ENCODE measurements at regions not wholly inside any gene's neighbourhood (a gene's known extent, or its start where the extent isn't known, plus 50 kb on each side); places are given as distances from the start of the nearest gene placed in this dataset.

GRCh38 chr15:31161951-31162350, 60.4 kb upstream of the TRPM1 start:
- ChIA-PET POLR2A (no interaction called here), CTCF (interaction anchor here (0.6 kb wide), 1 partner anchor 32 kb away, joined by 4 read pairs; no protein-coding TSS in a partner anchor)
- Histone ChIP-seq H3K36me3 (ENCODE audit: control insufficient read depth, insufficient read depth, low read length) (no peaks in the 10 kb centered on the region), H3K4me3 (ENCODE audit: low read depth, low read length) (no peak overlapping the region), H3K27me3 (ENCODE audit: control insufficient read depth, insufficient read depth, low read length) (peaks cover 5% of the 10 kb centered on the region; the same call in 1 of the 2 replicates)
- no peak for TF ChIP-seq CTCF (IDR thresholded peaks at IDR 0.05; ENCODE audit: insufficient read depth, low read depth, low read length)
- DNase-seq (ENCODE audit: low read depth): no peak

GRCh38 chr15:31162721-31163510, 61.4 kb upstream of the TRPM1 start:
- CTCF ChIA-PET: no interaction called here
- POLR2A ChIA-PET: no interaction called here
- no peaks in the 10 kb centered on the region for H3K36me3 ChIP-seq (ENCODE audit: control insufficient read depth, insufficient read depth, low read length)
- peaks cover 5% of the 10 kb centered on the region; the same call in 1 of the 2 replicates for H3K27me3 ChIP-seq (ENCODE audit: control insufficient read depth, insufficient read depth, low read length)
- DNase-seq (ENCODE audit: low read depth): no peak
- H3K4me3 ChIP-seq (ENCODE audit: low read depth, low read length): no peak overlapping the region
- no peak for TF ChIP-seq CTCF (IDR thresholded peaks at IDR 0.05; ENCODE audit: insufficient read depth, low read depth, low read length)

- no peak for TF ChIP-seq CTCF (IDR thresholded peaks at IDR 0.05; ENCODE audit: insufficient read depth, low read depth, low read length)
- Histone ChIP-seq H3K36me3 (ENCODE audit: control insufficient read depth, insufficient read depth, low read length) (no peaks in the 10 kb centered on the region), H3K27me3 (ENCODE audit: control insufficient read depth, insufficient read depth, low read length) (peaks cover 3% of the 10 kb centered on the region; the same call in 1 of the 2 replicates), H3K4me3 (ENCODE audit: low read depth, low read length) (no peak overlapping the region)
- ChIA-PET POLR2A (no interaction called here), CTCF (no interaction called here)
- DNase-seq (ENCODE audit: low read depth): no peak
Measured at GRCh38 chr15:31163769-31164572, 62.4 kb upstream of the TRPM1 start.

- TF ChIP-seq CTCF (IDR thresholded peaks at IDR 0.05; ENCODE audit: insufficient read depth, low read depth, low read length): no peak
- H3K4me3 ChIP-seq (ENCODE audit: low read depth, low read length): no peak overlapping the region
- H3K27me3 ChIP-seq (ENCODE audit: control insufficient read depth, insufficient read depth, low read length): peaks cover 3% of the 10 kb centered on the region; the same call in 1 of the 2 replicates
- POLR2A ChIA-PET: no interaction called here
- CTCF ChIA-PET: no interaction called here
- no peaks in the 10 kb centered on the region for H3K36me3 ChIP-seq (ENCODE audit: control insufficient read depth, insufficient read depth, low read length)
- DNase-seq (ENCODE audit: low read depth): no peak
Measured at GRCh38 chr15:31164573-31164912, 63.0 kb upstream of the TRPM1 start.

DNA sequence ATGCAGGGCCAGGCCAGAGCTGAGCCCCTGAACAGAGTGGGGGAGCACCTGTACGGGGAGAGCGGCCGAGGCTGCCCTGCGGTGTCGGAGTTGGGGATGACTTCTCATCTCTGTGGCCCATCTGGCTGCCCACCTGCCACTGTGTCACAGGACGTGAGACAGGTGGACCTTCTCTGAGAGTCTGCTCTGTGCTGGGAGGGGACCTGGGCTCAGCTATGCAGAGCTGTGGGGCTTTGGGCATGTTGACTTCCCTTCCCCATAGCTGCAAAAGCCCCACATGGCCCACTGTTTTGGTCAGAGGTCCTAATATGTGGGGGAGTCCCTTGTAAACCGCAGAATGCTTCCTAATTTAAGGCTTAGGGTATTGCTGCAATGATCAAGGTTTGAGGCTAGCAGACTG, 68.0 kb upstream of the TRPM1 start:
- TF ChIP-seq CTCF (IDR thresholded peaks at IDR 0.05; ENCODE audit: insufficient read depth, low read depth, low read length): no peak
- Histone ChIP-seq H3K36me3 (ENCODE audit: control insufficient read depth, insufficient read depth, low read length) (no peaks in the 10 kb centered on the region), H3K27me3 (ENCODE audit: control insufficient read depth, insufficient read depth, low read length) (no peaks in the 10 kb centered on the region), H3K4me3 (ENCODE audit: low read depth, low read length) (no peak overlapping the region)
- POLR2A ChIA-PET: no interaction called here
- DNase-seq (ENCODE audit: low read depth): no peak
- CTCF ChIA-PET: interaction anchor here (0.6 kb wide), 2 partner anchors 43 to 323 kb away, joined by 3 to 5 read pairs; no protein-coding TSS in a partner anchor
